K562 (cell line): ENCODE measurements at regions not wholly inside any gene's neighbourhood (a gene's known extent, or its start where the extent isn't known, plus 50 kb on each side); places are given as distances from the start of the nearest gene placed in this dataset.

ENCODE experiments used
- ATAC-seq: fragments of 200-7000 bp; cut with Tn5 transposase; 3 replicates; pipeline ENCODE4 v1.9.1; 2020; ENCODE audit warnings: moderate library complexity
- BruUV-seq: library from RNA; stranded (reverse); fragments of 400-500 nt; replicated peaks from 2 replicates; lab custom pipeline; 2021; lab: Mats Ljungman, UMichigan
- CTCF ChIA-PET: fragments of 300-600 bp; formaldehyde crosslinking; extraction: SDS; loops from one replicate; lab custom pipeline; 2021; ENCODE audit warnings: low intra/inter-chr PET ratio; lab: Yijun Ruan, JAX
- POLR2A ChIA-PET: fragments of 300-600, 350-650 bp; sonication (Branson Sonifier 250); formaldehyde crosslinking; extraction: SDS; loops from one replicate; lab custom pipeline; 2021; ENCODE audit warnings: antibody characterized with exemption, inconsistent platforms; lab: Yijun Ruan, JAX
- DNase-seq, 4 experiments: peaks; one replicate each; pipeline versions ENCODE4 v3.0.0 to v3.0.0-alpha.2; 2011 to 2018; ENCODE audit warnings: low spot score in 3 of 4, mixed read lengths in 3 of 4; ENCODE audit errors: extremely low read depth in 1 of 4
- FAIRE-seq: peaks from 2 replicates; lab custom pipeline; 2011; peaks lifted over from hg19 to GRCh38; lab: Jason Lieb, UNC
- H2AFZ ChIP-seq: 2 replicates; pipeline ENCODE4 v1.6.0; 2011; ENCODE audit warnings: low read depth, low read length, control low read depth, inconsistent platforms
- H3K27ac ChIP-seq: fragments of 200-600 bp; 3 replicates; pipeline ENCODE4 v1.8.0; 2011; ENCODE audit warnings: low read depth, mild to moderate bottlenecking, control low read depth, inconsistent platforms, low read length, moderate library complexity, mixed read lengths; ENCODE audit errors: extremely low read depth
- H3K27me3 ChIP-seq, 2 experiments: fragments of 300-600 bp in 1 of 2; 2 replicates in 1 of 2; 3 replicates in 1 of 2; pipeline versions ENCODE4 v1.6.0 to v1.8.0; 2011; ENCODE audit warnings: inconsistent platforms in 2 of 2, low read length in 2 of 2, mild to moderate bottlenecking in 1 of 2, mixed read lengths in 1 of 2, moderate library complexity in 1 of 2; ENCODE audit not compliant: control insufficient read depth in 2 of 2, insufficient read depth in 2 of 2
- H3K36me3 ChIP-seq: fragments of 300-600 bp; 3 replicates; pipeline ENCODE4 v1.8.0; 2011; ENCODE audit warnings: mild to moderate bottlenecking, low read length, inconsistent platforms; ENCODE audit not compliant: control insufficient read depth, insufficient read depth
- H3K4me1 ChIP-seq, 2 experiments: fragments of 200-600 bp in 1 of 2; replicated peaks in 1 of 2; 2 replicates in 1 of 2; 3 replicates in 1 of 2; pipeline versions ENCODE4 v1.5.1 to v1.8.0; 2011; ENCODE audit warnings: inconsistent platforms in 2 of 2, low read length in 2 of 2, mild to moderate bottlenecking in 1 of 2, mixed read lengths in 1 of 2, moderate library complexity in 1 of 2; ENCODE audit not compliant: control insufficient read depth in 2 of 2, insufficient read depth in 2 of 2
- H3K4me2 ChIP-seq: 2 replicates; pipeline ENCODE4 v1.6.1; 2011; ENCODE audit warnings: low read length, control low read depth, inconsistent platforms, mixed read lengths; ENCODE audit not compliant: insufficient read depth
- H3K4me3 ChIP-seq: fragments of 200-600 bp; sonication (generic), shearing (Covaris generic); 2 replicates; pipeline ENCODE4 v1.5.1; 2016; ENCODE audit warnings: control low read depth, inconsistent platforms
- H3K79me2 ChIP-seq: fragments of 200-600 bp; 3 replicates; pipeline ENCODE4 v1.8.0; 2011; ENCODE audit warnings: low read length, inconsistent platforms; ENCODE audit not compliant: control insufficient read depth, insufficient read depth
- H3K9ac ChIP-seq, 2 experiments: 2 replicates each; pipeline versions ENCODE4 v1.6.0 to v1.6.1; 2011; ENCODE audit warnings: low read depth in 2 of 2, low read length in 2 of 2, control low read depth in 1 of 2, inconsistent platforms in 1 of 2, mild to moderate bottlenecking in 1 of 2, mixed read lengths in 1 of 2; ENCODE audit not compliant: insufficient read depth in 1 of 2
- H3K9me1 ChIP-seq: one replicate; pipeline ENCODE4 v1.6.0; 2011; ENCODE audit warnings: inconsistent platforms, mild to moderate bottlenecking, low read length, moderate library complexity; ENCODE audit not compliant: control insufficient read depth, insufficient read depth
- H3K9me3 ChIP-seq: replicated peaks from 2 replicates; pipeline ENCODE4 v1.5.1; 2011; ENCODE audit warnings: low read depth, low read length, inconsistent platforms; ENCODE audit not compliant: control insufficient read depth, insufficient read depth
- H4K20me1 ChIP-seq: replicated peaks from 2 replicates; pipeline ENCODE4 v1.6.1; 2011; ENCODE audit warnings: low read length, inconsistent platforms, mixed read lengths; ENCODE audit not compliant: control insufficient read depth, insufficient read depth
- CC2D1A ChIP-seq: fragments of 450-650 bp; IDR thresholded peaks from 2 replicates; pipeline ENCODE4 v1.6.1; 2017; ENCODE audit warnings: mild to moderate bottlenecking
- CCNT2 ChIP-seq: IDR thresholded peaks from 2 replicates; pipeline ENCODE4 v1.6.1; 2011; ENCODE audit warnings: borderline replicate concordance, low read depth, mild to moderate bottlenecking, moderate library complexity, mixed read lengths, low read length; ENCODE audit not compliant: insufficient read length; ENCODE audit errors: extremely low read depth
- DACH1 ChIP-seq: fragments of 450-650 bp; IDR thresholded peaks from 2 replicates; pipeline ENCODE4 v1.6.1; 2018; ENCODE audit not compliant: partially characterized antibody
- PPARD ChIP-seq: fragments of 250-450 bp; sonication (Bioruptor Pico); IDR thresholded peaks from 2 replicates; pipeline ENCODE4 v1.8.0; 2022; ENCODE audit warnings: inconsistent platforms, mild to moderate bottlenecking, moderate library complexity
- RCOR1 ChIP-seq, 2 experiments: IDR thresholded peaks; 2 replicates each; pipeline ENCODE4 v1.6.1; 2012; ENCODE audit warnings: low read depth in 2 of 2, low read length in 2 of 2, borderline replicate concordance in 1 of 2, improper control_type of control experiment in 1 of 2
- THRAP3 ChIP-seq: fragments of 450-650 bp; IDR thresholded peaks from 2 replicates; pipeline ENCODE4 v1.6.1; 2016; ENCODE audit warnings: mild to moderate bottlenecking, inconsistent platforms, borderline replicate concordance
- YBX1 ChIP-seq: fragments of 450-650 bp; IDR thresholded peaks from 2 replicates; pipeline ENCODE4 v1.7.1; 2016; ENCODE audit warnings: mild to moderate bottlenecking
- WGBS: fragments of 100-300 bp; shearing (Covaris generic); methylation state at CpG from one replicate; pipeline ENCODE4 v1.1.6; 2016; ENCODE audit warnings: low coverage, mixed read lengths; ENCODE audit not compliant: insufficient coverage; ENCODE audit errors: missing lambda C conversion rate; 5-methylcytosine and 5-hydroxymethylcytosine counted together
- in situ Hi-C: fragments of 300-500 bp; cut with MboI; formaldehyde crosslinking; loops from 4 replicates; pipeline ENCODE4 v1.15.0; 2018; ENCODE audit warnings: inconsistent platforms, mixed read lengths
- intact Hi-C: fragments of 100-400 bp; cut with micrococcal nuclease; formaldehyde crosslinking; loops from 2 replicates; pipeline ENCODE4 v1.14.2; 2022
- TF ChIP-seq, protein P1 (sequence below): sonication (generic); formaldehyde crosslinking; IDR thresholded peaks from 2 replicates; pipeline ENCODE4 v1.8.0; 2022; ENCODE audit warnings: mild to moderate bottlenecking, missing genetic modification reagents
- TF ChIP-seq, protein P2 (sequence below): fragments of 250-450 bp; sonication (Bioruptor Pico); IDR thresholded peaks from 2 replicates; pipeline ENCODE4 v1.4.0; 2020
- TF ChIP-seq, protein P3 (sequence below): sonication (generic); formaldehyde crosslinking; IDR thresholded peaks from 2 replicates; pipeline ENCODE4 v1.8.0; 2022; ENCODE audit warnings: missing genetic modification reagents, mild to moderate bottlenecking, borderline replicate concordance

DNA sequence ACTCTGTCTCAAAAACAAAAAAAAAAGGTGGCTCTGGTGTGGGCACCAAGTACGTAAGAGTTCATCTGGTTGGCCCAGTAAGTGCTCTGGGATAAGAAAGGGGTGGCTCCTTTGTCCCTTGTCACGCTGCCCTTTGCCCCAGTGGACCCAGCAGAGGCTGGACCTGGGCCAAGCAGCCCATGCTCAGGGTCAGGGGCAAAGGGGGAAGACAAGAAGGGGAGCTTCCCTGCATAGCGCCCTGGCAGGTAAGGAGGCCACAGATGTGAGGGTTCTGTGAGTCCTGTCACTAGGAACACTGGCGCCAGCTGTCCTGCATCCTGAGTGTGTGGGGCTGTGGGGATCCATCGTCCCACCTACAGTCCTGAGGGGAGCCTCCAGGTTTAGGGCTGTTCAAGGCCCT lies 65.3 kb downstream of the GADD45G start:
- in situ Hi-C loops (no loop called here), intact Hi-C loops (no loop called here)
- Histone ChIP-seq H3K27ac (no peak overlapping the region), H3K4me3 (no peak overlapping the region), H3K9me3 (no peaks in the 10 kb centered on the region; the same call in 1 of the 2 replicates), H3K9me1 (no peaks in the 10 kb centered on the region), H3K9ac (no peak overlapping the region), H3K4me1 (no peaks in the 10 kb centered on the region), H3K4me2 (no peak overlapping the region), H3K79me2 (no peaks in the 10 kb centered on the region), H2AFZ (no peak overlapping the region), H4K20me1 (no peaks in the 10 kb centered on the region), H3K27me3 (no peaks in the 10 kb centered on the region; a peak in 1 of 5 replicates), H3K36me3 (no peaks in the 10 kb centered on the region)
- POLR2A ChIA-PET, result no interaction called here
- DNase-seq (no peak), FAIRE-seq (no peak), ATAC-seq (no peak)
- CTCF ChIA-PET, result no interaction called here
- WGBS, result 0% methylated on average over 5 of the region's 5 CpGs
- no TSS peak for BruUV-seq
- TF ChIP-seq YBX1, result no peak
- TF ChIP-seq, protein P1, sequence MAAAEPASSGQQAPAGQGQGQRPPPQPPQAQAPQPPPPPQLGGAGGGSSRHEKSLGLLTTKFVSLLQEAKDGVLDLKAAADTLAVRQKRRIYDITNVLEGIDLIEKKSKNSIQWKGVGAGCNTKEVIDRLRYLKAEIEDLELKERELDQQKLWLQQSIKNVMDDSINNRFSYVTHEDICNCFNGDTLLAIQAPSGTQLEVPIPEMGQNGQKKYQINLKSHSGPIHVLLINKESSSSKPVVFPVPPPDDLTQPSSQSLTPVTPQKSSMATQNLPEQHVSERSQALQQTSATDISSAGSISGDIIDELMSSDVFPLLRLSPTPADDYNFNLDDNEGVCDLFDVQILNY (CRISPR knock-in tag), result no peak
- TF ChIP-seq, protein P2, sequence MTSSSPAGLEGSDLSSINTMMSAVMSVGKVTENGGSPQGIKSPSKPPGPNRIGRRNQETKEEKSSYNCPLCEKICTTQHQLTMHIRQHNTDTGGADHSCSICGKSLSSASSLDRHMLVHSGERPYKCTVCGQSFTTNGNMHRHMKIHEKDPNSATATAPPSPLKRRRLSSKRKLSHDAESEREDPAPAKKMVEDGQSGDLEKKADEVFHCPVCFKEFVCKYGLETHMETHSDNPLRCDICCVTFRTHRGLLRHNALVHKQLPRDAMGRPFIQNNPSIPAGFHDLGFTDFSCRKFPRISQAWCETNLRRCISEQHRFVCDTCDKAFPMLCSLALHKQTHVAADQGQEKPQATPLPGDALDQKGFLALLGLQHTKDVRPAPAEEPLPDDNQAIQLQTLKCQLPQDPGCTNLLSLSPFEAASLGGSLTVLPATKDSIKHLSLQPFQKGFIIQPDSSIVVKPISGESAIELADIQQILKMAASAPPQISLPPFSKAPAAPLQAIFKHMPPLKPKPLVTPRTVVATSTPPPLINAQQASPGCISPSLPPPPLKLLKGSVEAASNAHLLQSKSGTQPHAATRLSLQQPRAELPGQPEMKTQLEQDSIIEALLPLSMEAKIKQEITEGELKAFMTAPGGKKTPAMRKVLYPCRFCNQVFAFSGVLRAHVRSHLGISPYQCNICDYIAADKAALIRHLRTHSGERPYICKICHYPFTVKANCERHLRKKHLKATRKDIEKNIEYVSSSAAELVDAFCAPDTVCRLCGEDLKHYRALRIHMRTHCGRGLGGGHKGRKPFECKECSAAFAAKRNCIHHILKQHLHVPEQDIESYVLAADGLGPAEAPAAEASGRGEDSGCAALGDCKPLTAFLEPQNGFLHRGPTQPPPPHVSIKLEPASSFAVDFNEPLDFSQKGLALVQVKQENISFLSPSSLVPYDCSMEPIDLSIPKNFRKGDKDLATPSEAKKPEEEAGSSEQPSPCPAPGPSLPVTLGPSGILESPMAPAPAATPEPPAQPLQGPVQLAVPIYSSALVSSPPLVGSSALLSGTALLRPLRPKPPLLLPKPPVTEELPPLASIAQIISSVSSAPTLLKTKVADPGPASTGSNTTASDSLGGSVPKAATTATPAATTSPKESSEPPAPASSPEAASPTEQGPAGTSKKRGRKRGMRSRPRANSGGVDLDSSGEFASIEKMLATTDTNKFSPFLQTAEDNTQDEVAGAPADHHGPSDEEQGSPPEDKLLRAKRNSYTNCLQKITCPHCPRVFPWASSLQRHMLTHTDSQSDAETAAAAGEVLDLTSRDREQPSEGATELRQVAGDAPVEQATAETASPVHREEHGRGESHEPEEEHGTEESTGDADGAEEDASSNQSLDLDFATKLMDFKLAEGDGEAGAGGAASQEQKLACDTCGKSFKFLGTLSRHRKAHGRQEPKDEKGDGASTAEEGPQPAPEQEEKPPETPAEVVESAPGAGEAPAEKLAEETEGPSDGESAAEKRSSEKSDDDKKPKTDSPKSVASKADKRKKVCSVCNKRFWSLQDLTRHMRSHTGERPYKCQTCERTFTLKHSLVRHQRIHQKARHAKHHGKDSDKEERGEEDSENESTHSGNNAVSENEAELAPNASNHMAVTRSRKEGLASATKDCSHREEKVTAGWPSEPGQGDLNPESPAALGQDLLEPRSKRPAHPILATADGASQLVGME (CRISPR knock-in tag), result no peak
- TF ChIP-seq THRAP3, result no peak
- TF ChIP-seq, protein P3, sequence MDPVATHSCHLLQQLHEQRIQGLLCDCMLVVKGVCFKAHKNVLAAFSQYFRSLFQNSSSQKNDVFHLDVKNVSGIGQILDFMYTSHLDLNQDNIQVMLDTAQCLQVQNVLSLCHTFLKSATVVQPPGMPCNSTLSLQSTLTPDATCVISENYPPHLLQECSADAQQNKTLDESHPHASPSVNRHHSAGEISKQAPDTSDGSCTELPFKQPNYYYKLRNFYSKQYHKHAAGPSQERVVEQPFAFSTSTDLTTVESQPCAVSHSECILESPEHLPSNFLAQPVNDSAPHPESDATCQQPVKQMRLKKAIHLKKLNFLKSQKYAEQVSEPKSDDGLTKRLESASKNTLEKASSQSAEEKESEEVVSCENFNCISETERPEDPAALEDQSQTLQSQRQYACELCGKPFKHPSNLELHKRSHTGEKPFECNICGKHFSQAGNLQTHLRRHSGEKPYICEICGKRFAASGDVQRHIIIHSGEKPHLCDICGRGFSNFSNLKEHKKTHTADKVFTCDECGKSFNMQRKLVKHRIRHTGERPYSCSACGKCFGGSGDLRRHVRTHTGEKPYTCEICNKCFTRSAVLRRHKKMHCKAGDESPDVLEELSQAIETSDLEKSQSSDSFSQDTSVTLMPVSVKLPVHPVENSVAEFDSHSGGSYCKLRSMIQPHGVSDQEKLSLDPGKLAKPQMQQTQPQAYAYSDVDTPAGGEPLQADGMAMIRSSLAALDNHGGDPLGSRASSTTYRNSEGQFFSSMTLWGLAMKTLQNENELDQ, result no peak
- TF ChIP-seq CCNT2, result no peak
- no peak for TF ChIP-seq DACH1
- TF ChIP-seq PPARD (CRISPR knock-in tag), result no peak
- no peak for TF ChIP-seq CC2D1A
- TF ChIP-seq RCOR1 (IDR thresholded peaks at IDR 0.05; ENCODE audit: borderline replicate concordance in 1 of 2, low read depth in 2 of 2, low read length in 2 of 2), result no peak
